Uterus (tissue), 2 donors: ENCODE measurements at regions not wholly inside any gene's neighbourhood (a gene's known extent, or its start where the extent isn't known, plus 50 kb on each side); places are given as distances from the start of the nearest gene placed in this dataset.

Experiments used
- POLR2A ChIP-seq, 2 donors: fragments of 450-650 bp; IDR thresholded peaks; one replicate each; pipeline ENCODE4 v1.6.1; 2016; ENCODE audit warnings: antibody characterized with exemption in 2 of 2, mild to moderate bottlenecking in 1 of 2, moderate library complexity in 1 of 2
- TF ChIP-seq, protein P1 (sequence below), 4 experiments: fragments of 200-600 bp in 2 of 4; fragments of 450-650 bp in 2 of 4; sonication (generic) in 2 of 4; IDR thresholded peaks; one replicate each; pipeline ENCODE4 v1.5.1; 2016 to 2019; ENCODE audit warnings: antibody characterized with exemption in 4 of 4, mild to moderate bottlenecking in 2 of 4, moderate library complexity in 1 of 4

DNA sequence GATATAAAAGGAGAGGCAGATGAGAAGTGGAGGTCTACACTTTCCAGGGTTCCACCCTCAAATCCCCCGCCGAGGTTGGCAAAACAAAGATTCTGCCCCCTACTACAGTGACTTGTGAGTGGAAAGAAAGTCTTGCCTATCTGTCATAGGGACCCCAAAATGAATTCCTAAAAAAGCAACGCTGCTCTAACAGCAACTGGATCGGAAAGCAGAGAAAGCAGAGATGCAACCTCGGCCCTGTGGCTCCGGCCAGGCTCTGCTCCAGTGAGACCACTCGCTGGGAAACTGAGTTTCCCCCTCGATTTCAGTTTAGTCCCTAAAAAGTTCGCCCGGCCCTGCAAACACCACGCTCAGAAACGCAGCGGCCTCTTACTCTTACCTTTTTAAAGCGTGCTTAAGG is 297.9 kb upstream of the NFE2L3 start:
- TF ChIP-seq, protein P1, sequence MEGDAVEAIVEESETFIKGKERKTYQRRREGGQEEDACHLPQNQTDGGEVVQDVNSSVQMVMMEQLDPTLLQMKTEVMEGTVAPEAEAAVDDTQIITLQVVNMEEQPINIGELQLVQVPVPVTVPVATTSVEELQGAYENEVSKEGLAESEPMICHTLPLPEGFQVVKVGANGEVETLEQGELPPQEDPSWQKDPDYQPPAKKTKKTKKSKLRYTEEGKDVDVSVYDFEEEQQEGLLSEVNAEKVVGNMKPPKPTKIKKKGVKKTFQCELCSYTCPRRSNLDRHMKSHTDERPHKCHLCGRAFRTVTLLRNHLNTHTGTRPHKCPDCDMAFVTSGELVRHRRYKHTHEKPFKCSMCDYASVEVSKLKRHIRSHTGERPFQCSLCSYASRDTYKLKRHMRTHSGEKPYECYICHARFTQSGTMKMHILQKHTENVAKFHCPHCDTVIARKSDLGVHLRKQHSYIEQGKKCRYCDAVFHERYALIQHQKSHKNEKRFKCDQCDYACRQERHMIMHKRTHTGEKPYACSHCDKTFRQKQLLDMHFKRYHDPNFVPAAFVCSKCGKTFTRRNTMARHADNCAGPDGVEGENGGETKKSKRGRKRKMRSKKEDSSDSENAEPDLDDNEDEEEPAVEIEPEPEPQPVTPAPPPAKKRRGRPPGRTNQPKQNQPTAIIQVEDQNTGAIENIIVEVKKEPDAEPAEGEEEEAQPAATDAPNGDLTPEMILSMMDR (IDR thresholded peaks at IDR 0.05), result no peak
- TF ChIP-seq POLR2A (IDR thresholded peaks at IDR 0.05), result no peak
